ENCODE measurements at regions not wholly inside any gene's neighbourhood (a gene's known extent, or its start where the extent isn't known, plus 50 kb on each side); places are given as distances from the start of the nearest gene placed in this dataset.
A peak's percentile ranks its signal among the peaks of the same experiment; 100 is the strongest.
"Not testable (repeated sequence)": the region's sequence is repeated elsewhere in the genome, so short reads cannot be mapped to it uniquely, and the experiment has no call there.

DNA sequence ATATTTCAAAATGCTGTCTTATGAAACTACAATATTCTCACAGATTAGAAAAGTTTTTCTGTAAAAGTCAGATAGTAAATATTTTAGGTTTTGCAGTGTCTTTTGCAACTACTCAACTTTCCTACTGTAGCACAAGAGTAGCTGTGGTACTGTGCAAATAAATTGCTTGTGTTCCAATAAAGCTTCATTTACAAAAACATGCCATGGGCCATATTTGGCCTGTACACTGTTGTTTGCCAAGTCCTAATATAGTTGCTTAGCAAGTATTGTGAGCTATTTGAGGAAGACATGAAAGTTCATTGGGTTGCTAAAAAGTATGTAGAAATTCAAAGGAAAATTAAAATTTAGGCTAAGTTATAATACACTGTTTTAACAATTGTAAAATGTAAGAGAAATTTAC, 80.0 kb downstream of the TFPI2 start:
- intact Hi-C loops (cut with DNase I) = no loop called here
- H3K36me3 ChIP-seq = no peaks in the 10 kb centered on the region
- H3K4me3 ChIP-seq (replicated peaks in 1 of 3) = no peak overlapping the region
- no peak for TF ChIP-seq POLR2A (IDR thresholded peaks at IDR 0.05)
- TF ChIP-seq, protein P1, sequence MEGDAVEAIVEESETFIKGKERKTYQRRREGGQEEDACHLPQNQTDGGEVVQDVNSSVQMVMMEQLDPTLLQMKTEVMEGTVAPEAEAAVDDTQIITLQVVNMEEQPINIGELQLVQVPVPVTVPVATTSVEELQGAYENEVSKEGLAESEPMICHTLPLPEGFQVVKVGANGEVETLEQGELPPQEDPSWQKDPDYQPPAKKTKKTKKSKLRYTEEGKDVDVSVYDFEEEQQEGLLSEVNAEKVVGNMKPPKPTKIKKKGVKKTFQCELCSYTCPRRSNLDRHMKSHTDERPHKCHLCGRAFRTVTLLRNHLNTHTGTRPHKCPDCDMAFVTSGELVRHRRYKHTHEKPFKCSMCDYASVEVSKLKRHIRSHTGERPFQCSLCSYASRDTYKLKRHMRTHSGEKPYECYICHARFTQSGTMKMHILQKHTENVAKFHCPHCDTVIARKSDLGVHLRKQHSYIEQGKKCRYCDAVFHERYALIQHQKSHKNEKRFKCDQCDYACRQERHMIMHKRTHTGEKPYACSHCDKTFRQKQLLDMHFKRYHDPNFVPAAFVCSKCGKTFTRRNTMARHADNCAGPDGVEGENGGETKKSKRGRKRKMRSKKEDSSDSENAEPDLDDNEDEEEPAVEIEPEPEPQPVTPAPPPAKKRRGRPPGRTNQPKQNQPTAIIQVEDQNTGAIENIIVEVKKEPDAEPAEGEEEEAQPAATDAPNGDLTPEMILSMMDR (IDR thresholded peaks at IDR 0.05) = no peak
- no peak for DNase-seq
- no peaks in the 10 kb centered on the region for H3K9me3 ChIP-seq
- H3K4me1 ChIP-seq = no peaks in the 10 kb centered on the region
- no peaks in the 10 kb centered on the region for H3K27me3 ChIP-seq
- H3K27ac ChIP-seq = no peak overlapping the region

DNA sequence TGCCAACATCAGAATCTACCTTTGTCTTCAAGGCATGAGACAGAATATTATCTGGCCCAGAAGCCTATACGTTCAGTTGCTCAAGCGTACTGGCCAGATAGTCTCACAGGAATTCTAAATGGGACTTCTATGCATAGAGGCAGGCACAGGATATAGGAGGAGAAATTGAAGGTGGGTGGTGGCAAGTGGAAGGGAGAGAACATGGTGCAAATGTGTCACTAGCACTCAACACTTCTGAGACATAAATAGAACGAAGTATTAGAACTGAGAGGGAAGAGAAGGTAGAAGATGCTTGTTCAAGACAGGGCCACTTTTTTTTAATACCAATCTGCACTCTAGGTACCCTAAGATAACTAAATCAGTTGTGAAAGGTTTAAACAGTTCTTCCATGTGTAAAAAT, 85.8 kb downstream of the TFPI2 start:
- Histone ChIP-seq H3K9me3 (no peaks in the 10 kb centered on the region), H3K27ac (no peak overlapping the region), H3K4me3 (replicated peaks in 1 of 3) (no peak overlapping the region), H3K36me3 (no peaks in the 10 kb centered on the region), H3K27me3 (no peaks in the 10 kb centered on the region), H3K4me1 (no peaks in the 10 kb centered on the region)
- intact Hi-C loops (cut with DNase I) = no loop called here
- DNase-seq = no peak
- TF ChIP-seq, protein P1 (IDR thresholded peaks at IDR 0.05) = no peak
- TF ChIP-seq POLR2A (IDR thresholded peaks at IDR 0.05) = no peak
- WGBS, 2 donors = 71 to 94% methylated on average over 3 of the region's 3 CpGs

DNA sequence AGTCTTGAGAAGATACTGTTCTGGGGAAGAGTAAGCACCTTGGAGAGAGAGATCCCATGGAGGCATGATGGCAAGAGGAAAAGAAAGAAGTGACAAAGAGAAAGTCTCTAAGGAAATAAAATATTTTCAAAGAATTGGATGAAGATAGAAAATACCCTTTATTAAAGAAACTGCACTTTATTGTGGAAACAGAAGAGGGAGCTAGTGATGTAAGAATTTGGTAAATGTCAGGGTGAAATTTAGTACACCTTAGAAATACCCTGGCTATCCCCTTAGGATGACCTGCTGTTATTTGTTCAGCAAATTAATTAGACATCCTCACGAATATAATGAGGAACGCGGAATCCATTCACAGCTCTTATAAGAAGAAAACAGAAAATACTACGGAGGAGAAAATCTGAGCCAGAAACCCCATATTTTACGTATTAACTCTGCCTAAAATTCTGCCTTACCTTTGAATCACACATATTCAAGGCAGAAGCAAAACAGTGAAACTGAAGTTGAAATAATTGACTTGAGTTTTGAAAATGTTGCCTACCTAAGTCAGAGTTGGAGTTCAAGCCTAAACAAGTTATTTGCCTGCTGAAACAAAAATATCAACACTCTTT, 90.7 kb downstream of the TFPI2 start:
- Histone ChIP-seq H3K27me3 (no peaks in the 10 kb centered on the region), H3K36me3 (no peaks in the 10 kb centered on the region), H3K4me1 (no peaks in the 10 kb centered on the region), H3K4me3 (replicated peaks in 1 of 3) (no peak overlapping the region), H3K9me3 (no peaks in the 10 kb centered on the region), H3K27ac (no peak overlapping the region)
- WGBS, 2 donors = 58 to 60% methylated on average over 5 of the region's 5 CpGs
- no peak for TF ChIP-seq POLR2A (IDR thresholded peaks at IDR 0.05)
- TF ChIP-seq, protein P1 (IDR thresholded peaks at IDR 0.05) = peak in 1 of 6 experiments; percentile 24
- no peak for DNase-seq
- intact Hi-C loops (cut with DNase I) = no loop called here

DNA sequence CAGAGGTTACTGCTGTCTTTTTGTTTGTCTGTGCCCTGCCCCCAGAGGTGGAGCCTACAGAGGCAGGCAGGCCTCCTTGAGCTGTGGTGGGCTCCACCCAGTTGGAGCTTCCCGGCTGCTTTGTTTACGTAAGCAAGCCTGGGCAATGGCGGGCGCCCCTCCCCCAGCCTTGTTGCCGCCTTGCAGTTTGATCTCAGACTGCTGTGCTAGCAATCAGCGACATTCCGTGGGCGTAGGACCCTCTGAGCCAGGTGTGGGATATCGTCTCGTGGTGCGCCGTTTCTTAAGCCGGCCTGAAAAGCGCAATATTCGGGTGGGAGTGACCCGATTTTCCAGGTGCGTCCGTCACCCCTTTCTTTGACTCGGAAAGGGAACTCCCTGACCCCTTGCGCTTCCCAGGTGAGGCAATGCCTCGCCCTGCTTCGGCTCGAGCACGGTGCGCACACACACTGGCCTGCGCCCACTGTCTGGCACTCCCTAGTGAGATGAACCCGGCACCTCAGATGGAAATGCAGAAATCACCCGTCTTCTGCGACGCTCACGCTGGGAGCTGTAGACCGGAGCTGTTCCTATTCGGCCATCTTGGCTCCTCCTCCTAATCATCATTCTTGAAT, 97.4 kb downstream of the TFPI2 start:
- WGBS, 2 donors = 94 to 98% methylated on average over 16 to 27 of the region's 33 CpGs
- H3K36me3 ChIP-seq; H3K9me3 ChIP-seq; DNase-seq; H3K4me3 ChIP-seq (replicated peaks in 1 of 3); H3K4me1 ChIP-seq; H3K27ac ChIP-seq; H3K27me3 ChIP-seq; intact Hi-C loops (cut with DNase I): not testable (repeated sequence)

DNA sequence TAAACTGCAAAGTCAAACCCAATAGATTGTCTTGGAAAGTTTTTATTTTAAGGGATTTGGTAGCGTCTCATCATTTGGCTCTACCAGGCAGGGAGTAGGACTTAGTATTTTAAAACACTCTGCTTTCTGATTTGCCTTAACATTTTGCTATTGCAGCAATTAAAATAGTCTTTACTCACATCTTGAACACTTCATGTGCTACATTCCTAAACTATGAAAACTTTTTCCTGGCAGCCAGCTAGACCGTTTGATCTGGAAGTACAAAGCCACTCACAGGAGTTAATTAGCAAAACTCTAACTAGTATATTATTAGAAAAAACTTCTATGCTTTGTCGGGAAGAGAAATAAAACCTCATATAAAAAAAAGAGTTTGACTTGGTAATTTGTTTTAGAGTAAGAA, 111.4 kb downstream of the TFPI2 start:
- intact Hi-C loops (cut with DNase I) = no loop called here
- H3K4me3 ChIP-seq (replicated peaks in 1 of 3) = no peak overlapping the region
- H3K36me3 ChIP-seq = no peaks in the 10 kb centered on the region
- WGBS, 2 donors = 62 to 63% methylated on average over 3 of the region's 3 CpGs
- no peaks in the 10 kb centered on the region for H3K9me3 ChIP-seq
- no peaks in the 10 kb centered on the region for H3K4me1 ChIP-seq
- TF ChIP-seq, protein P1 (IDR thresholded peaks at IDR 0.05) = no peak
- no peak for TF ChIP-seq POLR2A (IDR thresholded peaks at IDR 0.05)
- DNase-seq = no peak
- no peak overlapping the region for H3K27ac ChIP-seq
- no peaks in the 10 kb centered on the region for H3K27me3 ChIP-seq

All from thyroid gland (tissue), 4 donors.